IMR-90 (cell line): ENCODE measurements at regions not wholly inside any gene's neighbourhood (a gene's known extent, or its start where the extent isn't known, plus 50 kb on each side); places are given as distances from the start of the nearest gene placed in this dataset.

ENCODE experiments used
- ATAC-seq: fragments of 200-7000 bp; cut with Tn5 transposase; 2 replicates; pipeline ENCODE4 v1.9.1; 2020; ENCODE audit warnings: low read depth, mild to moderate bottlenecking, moderate library complexity
- BruUV-seq: library from RNA; stranded (reverse); fragments of 400-500 nt; replicated peaks from 2 replicates; lab custom pipeline; 2021; lab: Mats Ljungman, UMichigan
- CTCF ChIA-PET: fragments of 300-600 bp; formaldehyde crosslinking; extraction: SDS; loops from one replicate; lab custom pipeline; 2021; ENCODE audit warnings: antibody characterized with exemption; lab: Yijun Ruan, JAX
- POLR2A ChIA-PET: fragments of 300-600 bp; sonication (Branson Sonifier 250); formaldehyde crosslinking; loops from one replicate; lab custom pipeline; 2022; ENCODE audit warnings: antibody characterized with exemption; ENCODE audit not compliant: unreplicated experiment; lab: Charles Lee
- DNase-seq: peaks from one replicate; pipeline ENCODE4 v3.0.0; 2013
- H2AFZ ChIP-seq: replicated peaks from 2 replicates; pipeline ENCODE3; 2013; ENCODE audit warnings: low read length, mild to moderate bottlenecking; ENCODE audit not compliant: poor library complexity
- H2AK5ac ChIP-seq: 2 replicates; pipeline ENCODE4 v1.6.1; 2013; ENCODE audit warnings: low read depth, low read length, inconsistent platforms
- H2AK9ac ChIP-seq: replicated peaks from 2 replicates; pipeline ENCODE3; 2013; ENCODE audit warnings: mild to moderate bottlenecking, low read depth, low read length, moderate library complexity; ENCODE audit not compliant: poor library complexity
- H2BK120ac ChIP-seq: 2 replicates; pipeline ENCODE4 v1.6.1; 2013; ENCODE audit warnings: low read depth, low read length, inconsistent platforms
- H2BK15ac ChIP-seq: 3 replicates; pipeline ENCODE4 v1.6.1; 2013; ENCODE audit warnings: low read depth, low read length, inconsistent platforms
- H2BK20ac ChIP-seq: 2 replicates; pipeline ENCODE4 v1.6.1; 2013; ENCODE audit warnings: low read depth, mild to moderate bottlenecking, inconsistent platforms, low read length, moderate library complexity
- H2BK5ac ChIP-seq: 2 replicates; pipeline ENCODE4 v1.6.1; 2013; ENCODE audit warnings: mild to moderate bottlenecking, low read depth, low read length, inconsistent platforms; ENCODE audit not compliant: poor library complexity, severe bottlenecking
- H3K14ac ChIP-seq: replicated peaks from 2 replicates; pipeline ENCODE4 v1.6.1; 2013; ENCODE audit warnings: low read depth, low read length, inconsistent platforms
- H3K18ac ChIP-seq: 2 replicates; pipeline ENCODE4 v1.6.1; 2013; ENCODE audit warnings: low read depth, low read length, control low read depth
- H3K23ac ChIP-seq: 2 replicates; pipeline ENCODE4 v1.6.1; 2013; ENCODE audit warnings: low read depth, low read length, inconsistent platforms
- H3K27ac ChIP-seq: 2 replicates; pipeline ENCODE4 v1.5.1; 2013; ENCODE audit warnings: mild to moderate bottlenecking, control low read depth, low read length; ENCODE audit not compliant: insufficient read depth
- H3K27me3 ChIP-seq: 2 replicates; pipeline ENCODE4 v1.6.1; 2013; ENCODE audit warnings: low read length; ENCODE audit not compliant: control insufficient read depth, insufficient read depth
- H3K36me3 ChIP-seq: 2 replicates; pipeline ENCODE4 v1.6.1; 2013; ENCODE audit warnings: low read length, mixed read lengths; ENCODE audit not compliant: control insufficient read depth, insufficient read depth
- H3K4ac ChIP-seq: 2 replicates; pipeline ENCODE4 v1.6.1; 2013; ENCODE audit warnings: low read depth, low read length, inconsistent platforms
- H3K4me1 ChIP-seq: 2 replicates; pipeline ENCODE4 v1.6.1; 2013; ENCODE audit warnings: low read length, mixed read lengths; ENCODE audit not compliant: control insufficient read depth, insufficient read depth
- H3K4me2 ChIP-seq: 2 replicates; pipeline ENCODE4 v1.6.1; 2013; ENCODE audit warnings: low read depth, mild to moderate bottlenecking, control low read depth, low read length, moderate library complexity
- H3K4me3 ChIP-seq: 2 replicates; pipeline ENCODE4 v1.5.1; 2013; ENCODE audit warnings: low read depth, mild to moderate bottlenecking, control low read depth, low read length, moderate library complexity; ENCODE audit not compliant: insufficient read depth
- H3K56ac ChIP-seq: 2 replicates; pipeline ENCODE4 v1.6.1; 2013; ENCODE audit warnings: low read length, inconsistent platforms; ENCODE audit not compliant: insufficient read depth; ENCODE audit errors: extremely low read depth
- H3K79me1 ChIP-seq, 2 experiments: 2 replicates each; pipeline ENCODE4 v1.6.1; 2013; ENCODE audit warnings: low read length in 2 of 2, inconsistent platforms in 1 of 2, low read depth in 1 of 2
- H3K9ac ChIP-seq: 2 replicates; pipeline ENCODE4 v1.6.1; 2013; ENCODE audit warnings: low read depth, low read length, control low read depth
- H3K9me1 ChIP-seq: 2 replicates; pipeline ENCODE4 v1.6.1; 2013; ENCODE audit warnings: low read length, inconsistent platforms; ENCODE audit not compliant: insufficient read depth
- H3K9me3 ChIP-seq: 2 replicates; pipeline ENCODE4 v1.6.1; 2013; ENCODE audit warnings: low read length; ENCODE audit not compliant: control insufficient read depth, insufficient read depth
- H4K20me1 ChIP-seq: 2 replicates; pipeline ENCODE4 v1.6.1; 2013; ENCODE audit warnings: low read length, inconsistent platforms; ENCODE audit not compliant: insufficient read depth
- H4K5ac ChIP-seq: 2 replicates; pipeline ENCODE4 v1.6.1; 2013; ENCODE audit warnings: mild to moderate bottlenecking, low read depth, low read length, control low read depth
- H4K8ac ChIP-seq, 2 experiments: 2 replicates each; pipeline ENCODE4 v1.6.1; 2013; ENCODE audit warnings: low read depth in 2 of 2, low read length in 2 of 2, control low read depth in 1 of 2, inconsistent platforms in 1 of 2
- H4K91ac ChIP-seq: 2 replicates; pipeline ENCODE4 v1.6.1; 2013; ENCODE audit warnings: low read depth, low read length, inconsistent platforms; ENCODE audit not compliant: insufficient read depth
- CEBPB ChIP-seq: IDR thresholded peaks from 2 replicates; pipeline ENCODE4 v1.6.1; 2012; ENCODE audit warnings: low read depth, low read length, improper control_type of control experiment
- CTCF ChIP-seq: conservative IDR thresholded peaks from 2 replicates; pipeline ENCODE4 v1.5.1; 2012; ENCODE audit warnings: mild to moderate bottlenecking, low read depth, low read length, improper control_type of control experiment
- ELK1 ChIP-seq: fragments of 150-350 bp; IDR thresholded peaks from 2 replicates; pipeline ENCODE4 v1.6.1; 2016; ENCODE audit warnings: low read depth, mild to moderate bottlenecking, low read length, moderate library complexity, borderline replicate concordance
- MAZ ChIP-seq: IDR thresholded peaks from 2 replicates; pipeline ENCODE4 v1.6.1; 2012; ENCODE audit warnings: low read depth, mild to moderate bottlenecking, low read length, improper control_type of control experiment, moderate library complexity, borderline replicate concordance
- MXI1 ChIP-seq: IDR thresholded peaks from 2 replicates; pipeline ENCODE4 v1.6.1; 2012; ENCODE audit warnings: low read depth, mild to moderate bottlenecking, low read length, moderate library complexity, borderline replicate concordance
- RCOR1 ChIP-seq: IDR thresholded peaks from 2 replicates; pipeline ENCODE4 v1.6.1; 2012; ENCODE audit warnings: mild to moderate bottlenecking, low read length, improper control_type of control experiment; ENCODE audit not compliant: insufficient replicate concordance
- RFX5 ChIP-seq: IDR thresholded peaks from 2 replicates; pipeline ENCODE4 v1.8.0; 2012; ENCODE audit warnings: low read depth, mild to moderate bottlenecking, low read length, moderate library complexity
- USF2 ChIP-seq: fragments of 150-350 bp; IDR thresholded peaks from 2 replicates; pipeline ENCODE4 v1.6.1; 2017; ENCODE audit warnings: mild to moderate bottlenecking, antibody characterized with exemption, low read length, low read depth
- WGBS, 2 experiments: methylation state at CpG; one replicate each; pipeline versions ENCODE4 v1.1.5 to v1.1.7; 2013; ENCODE audit warnings: missing lambda C conversion rate in 2 of 2; ENCODE audit not compliant: insufficient read length in 1 of 2; ENCODE audit errors: extremely low coverage in 2 of 2; 5-methylcytosine and 5-hydroxymethylcytosine counted together
- dilution Hi-C: fragments of 300-500 bp; cut with HindIII; formaldehyde crosslinking; loops from one replicate; pipeline ENCODE4 v1.14.3; 2018; ENCODE audit warnings: low sequenced_read_pairs; ENCODE audit not compliant: unreplicated experiment
- in situ Hi-C: fragments of 300-500 bp; cut with MboI; formaldehyde crosslinking; loops from 3 replicates; pipeline ENCODE4 v1.14.3; 2019; ENCODE audit warnings: low sequenced_read_pairs, inconsistent platforms, mixed read lengths
- intact Hi-C: fragments of 100-400 bp; cut with micrococcal nuclease; formaldehyde crosslinking; loops from 2 replicates; pipeline ENCODE4 v1.10.0; 2022

DNA sequence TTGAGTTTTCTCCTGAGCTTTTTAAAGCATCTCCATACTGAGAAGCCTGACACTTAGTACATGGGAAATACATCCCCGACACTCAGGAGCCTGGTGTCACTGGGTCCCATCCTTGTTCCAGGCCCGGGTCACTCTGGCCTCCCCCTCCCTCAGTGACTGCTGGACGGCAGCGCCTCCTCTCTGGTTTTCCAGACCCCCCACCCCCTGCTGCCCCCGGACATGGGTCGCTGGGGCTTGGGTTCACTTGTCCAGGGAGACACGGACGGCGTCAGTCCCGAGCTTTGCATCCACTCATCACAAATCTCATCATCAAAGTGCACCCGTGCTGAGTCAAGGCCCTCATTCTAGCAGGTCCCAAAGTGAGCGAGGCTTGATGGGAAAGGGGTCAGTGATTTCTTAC, 243.0 kb downstream of the IRX2 start:
- ATAC-seq (no peak), DNase-seq (no peak)
- no peak for TF ChIP-seq MXI1
- no peak for TF ChIP-seq USF2
- TF ChIP-seq CTCF, result no peak
- TF ChIP-seq ELK1, result no peak
- no peak for TF ChIP-seq RFX5
- no peak for TF ChIP-seq MAZ
- TF ChIP-seq CEBPB, result no peak
- TF ChIP-seq RCOR1, result no peak
- intact Hi-C loops, result no loop called here
- Histone ChIP-seq H3K27me3 (no peaks in the 10 kb centered on the region), H2AFZ (no peak overlapping the region), H3K14ac (no peak overlapping the region), H3K27ac (no peak overlapping the region), H3K9ac (no peak overlapping the region), H2AK9ac (no peak overlapping the region), H2BK5ac (no peak overlapping the region), H3K4me1 (no peaks in the 10 kb centered on the region), H3K4me2 (no peak overlapping the region), H3K36me3 (no peaks in the 10 kb centered on the region), H3K56ac (no peak overlapping the region), H4K20me1 (no peaks in the 10 kb centered on the region), H3K23ac (no peak overlapping the region), H2BK20ac (no peak overlapping the region), H3K4ac (no peak overlapping the region), H4K8ac (no peak overlapping the region), H4K91ac (no peak overlapping the region), H3K18ac (no peak overlapping the region), H3K4me3 (no peak overlapping the region), H3K9me3 (peaks cover 33% of the 10 kb centered on the region), H3K79me1 (no peaks in the 10 kb centered on the region), H3K9me1 (no peaks in the 10 kb centered on the region), H4K5ac (no peak overlapping the region), H2AK5ac (no peak overlapping the region), H2BK120ac (no peak overlapping the region), H2BK15ac (no peak overlapping the region)
- CTCF ChIA-PET, result no interaction called here
- POLR2A ChIA-PET, result no interaction called here
- dilution Hi-C loops, result no loop called here
- WGBS, 2 experiments, result no CpG with 5 or more reads among the region's 12 CpGs
- no TSS peak for BruUV-seq
- in situ Hi-C loops, result no loop called here
